ENCODE measurements at regions not wholly inside any gene's neighbourhood (a gene's known extent, or its start where the extent isn't known, plus 50 kb on each side); places are given as distances from the start of the nearest gene placed in this dataset.

GRCh38 chr10:33822774-33823173 lies 488.3 kb upstream of the NRP1 start:
- peaks cover 0 to 4% of the 10 kb centered on the region in 2 donors for H3K4me1 ChIP-seq (ENCODE audit: control insufficient read depth in 1 of 2, insufficient read depth in 2 of 2, low read length in 2 of 2)
- Mint-ChIP-seq H3K36me3 (no peaks in the 10 kb centered on the region), H3K27me3 (ENCODE audit: low read depth in 3 of 3) (peaks cover 0 to 3% (median 0%) of the 10 kb centered on the region in 3 donors), H3K9me3 (peaks cover 0 to 9% (median 0%) of the 10 kb centered on the region in 7 donors), H3K4me1 (peaks cover 7% of the 10 kb centered on the region), H3K4me3 (no peak overlapping the region), H3K27ac (no peak overlapping the region)
- no peaks in the 10 kb centered on the region for H3K9me3 ChIP-seq (replicated peaks in 1 of 2; ENCODE audit: control insufficient read depth in 1 of 2, insufficient read depth in 1 of 2, low read length in 2 of 2)
- H3K36me3 ChIP-seq (replicated peaks in 1 of 2; ENCODE audit: control insufficient read depth in 1 of 2, insufficient read depth in 2 of 2, low read length in 2 of 2): no peaks in the 10 kb centered on the region
- H3K27me3 ChIP-seq (ENCODE audit: control insufficient read depth in 2 of 2, insufficient read depth in 2 of 2, low read length in 2 of 2): no peaks in the 10 kb centered on the region
- H4K20me1 ChIP-seq (ENCODE audit: insufficient read depth, low read length): no peaks in the 10 kb centered on the region
- no peaks in the 10 kb centered on the region for H3K79me2 ChIP-seq (ENCODE audit: insufficient read depth, low read length)
- H3K9ac ChIP-seq (ENCODE audit: insufficient read depth, low read length, poor library complexity, severe bottlenecking): no peak overlapping the region
- TF ChIP-seq CTCF (IDR thresholded peaks at IDR 0.05): no peak
- H3K27ac ChIP-seq (ENCODE audit: low read depth in 1 of 2, low read length in 2 of 2): no peak overlapping the region
- no peak overlapping the region for H3K4me3 ChIP-seq (replicated peaks in 1 of 3; ENCODE audit: low read depth in 2 of 3, low read length in 3 of 3)
- intact Hi-C loops (cut with micrococcal nuclease): no loop called here
- DNase-seq: no peak
- H2AFZ ChIP-seq (ENCODE audit: insufficient read depth, low read depth, low read length, poor library complexity, severe bottlenecking): no peak overlapping the region
- no CpG with 5 or more reads among the region's 3 CpGs for WGBS (ENCODE audit: insufficient coverage)
- no peak overlapping the region for H3K4me2 ChIP-seq (replicated peaks; ENCODE audit: extremely low read depth, low read length, poor library complexity, severe bottlenecking)

GRCh38 chr10:33820531-33820930 lies 486.1 kb upstream of the NRP1 start:
- no peak overlapping the region for H2AFZ ChIP-seq (ENCODE audit: insufficient read depth, low read depth, low read length, poor library complexity, severe bottlenecking)
- no peaks in the 10 kb centered on the region for H3K79me2 ChIP-seq (ENCODE audit: insufficient read depth, low read length)
- H3K9ac ChIP-seq (ENCODE audit: insufficient read depth, low read length, poor library complexity, severe bottlenecking): no peak overlapping the region
- intact Hi-C loops (cut with micrococcal nuclease): no loop called here
- no peaks in the 10 kb centered on the region for H3K36me3 ChIP-seq (replicated peaks in 1 of 2; ENCODE audit: control insufficient read depth in 1 of 2, insufficient read depth in 2 of 2, low read length in 2 of 2)
- no peak overlapping the region for H3K27ac ChIP-seq (ENCODE audit: low read depth in 1 of 2, low read length in 2 of 2)
- H3K4me3 ChIP-seq (replicated peaks in 1 of 3; ENCODE audit: low read depth in 2 of 3, low read length in 3 of 3): no peak overlapping the region
- H3K27ac Mint-ChIP-seq: no peak overlapping the region
- no peaks in the 10 kb centered on the region for H3K27me3 ChIP-seq (ENCODE audit: control insufficient read depth in 2 of 2, insufficient read depth in 2 of 2, low read length in 2 of 2)
- TF ChIP-seq CTCF (IDR thresholded peaks at IDR 0.05): no peak
- H3K36me3 Mint-ChIP-seq: no peaks in the 10 kb centered on the region
- H3K9me3 Mint-ChIP-seq: peaks cover 0 to 2% (median 0%) of the 10 kb centered on the region in 7 donors
- H3K4me1 ChIP-seq (ENCODE audit: control insufficient read depth in 1 of 2, insufficient read depth in 2 of 2, low read length in 2 of 2): peaks cover 0 to 4% of the 10 kb centered on the region in 2 donors
- peaks cover 7% of the 10 kb centered on the region for H3K4me1 Mint-ChIP-seq
- H3K4me3 Mint-ChIP-seq: no peak overlapping the region
- no peak overlapping the region for H3K4me2 ChIP-seq (replicated peaks; ENCODE audit: extremely low read depth, low read length, poor library complexity, severe bottlenecking)
- H3K27me3 Mint-ChIP-seq (ENCODE audit: low read depth in 3 of 3): peaks cover 0 to 3% (median 0%) of the 10 kb centered on the region in 3 donors
- no peak for DNase-seq
- H4K20me1 ChIP-seq (ENCODE audit: insufficient read depth, low read length): no peaks in the 10 kb centered on the region
- 100% methylated on average over 1 of the region's 4 CpGs for WGBS (ENCODE audit: insufficient coverage)
- no peaks in the 10 kb centered on the region for H3K9me3 ChIP-seq (replicated peaks in 1 of 2; ENCODE audit: control insufficient read depth in 1 of 2, insufficient read depth in 1 of 2, low read length in 2 of 2)

Data from CD14-positive monocyte (primary cell).